ENCODE measurements at regions not wholly inside any gene's neighbourhood (a gene's known extent, or its start where the extent isn't known, plus 50 kb on each side); places are given as distances from the start of the nearest gene placed in this dataset.

- TF ChIP-seq ZZZ3 (IDR thresholded peaks at IDR 0.05) (no peak), RBM22 (IDR thresholded peaks at IDR 0.05; ENCODE audit: low read depth, low read length, poor library complexity, severe bottlenecking) (no peak), CREB1 (IDR thresholded peaks at IDR 0.05) (no peak), CREB1 (CRISPR knock-in tag; IDR thresholded peaks at IDR 0.05) (no peak), FOXA3 (CRISPR knock-in tag; conservative IDR thresholded peaks at IDR 0.05 in 1 of 2, IDR thresholded peaks at IDR 0.05 in 1 of 2) (no peak), DIDO1 (tag; IDR thresholded peaks at IDR 0.05; ENCODE audit: low read depth) (no peak), ZNF780A (CRISPR knock-in tag; IDR thresholded peaks at IDR 0.05) (no peak), FOXA1 (IDR thresholded peaks at IDR 0.05; ENCODE audit: borderline replicate concordance) (no peak), SFPQ (IDR thresholded peaks at IDR 0.05; ENCODE audit: low read depth, low read length) (no peak), ZNF445 (CRISPR knock-in tag; IDR thresholded peaks at IDR 0.05; ENCODE audit: low read depth) (no peak)
These were observed 220.5 kb upstream of the HSF2 start (continued) for GRCh38 chr6:122178988-122179387.

GRCh38 chr6:122180132-122180531 lies 219.3 kb upstream of the HSF2 start:
- H3K4me2 ChIP-seq (ENCODE audit: insufficient read depth, low read length): no peak overlapping the region
- FAIRE-seq (no peak), ATAC-seq (no peak), DNase-seq (ENCODE audit: extremely low read depth in 1 of 4, low spot score in 3 of 4) (no peak)
- H3K4me3 ChIP-seq: no peak overlapping the region
- no peaks in the 10 kb centered on the region for H4K20me1 ChIP-seq (replicated peaks; ENCODE audit: control insufficient read depth, insufficient read depth, low read length)
- H3K27ac ChIP-seq (ENCODE audit: extremely low read depth, low read depth, low read length): no peak overlapping the region
- H3K9me3 ChIP-seq (replicated peaks; ENCODE audit: control insufficient read depth, insufficient read depth, low read depth, low read length): no peaks in the 10 kb centered on the region
- H2AFZ ChIP-seq (ENCODE audit: low read depth, low read length): no peak overlapping the region
- H3K79me2 ChIP-seq (ENCODE audit: control insufficient read depth, insufficient read depth, low read length): no peaks in the 10 kb centered on the region
- H3K9ac ChIP-seq (ENCODE audit: insufficient read depth in 1 of 2, low read depth in 2 of 2, low read length in 2 of 2): no peak overlapping the region
- intact Hi-C loops (cut with micrococcal nuclease) (no loop called here), in situ Hi-C loops (cut with MboI) (no loop called here)
- no peaks in the 10 kb centered on the region for H3K9me1 ChIP-seq (ENCODE audit: control insufficient read depth, insufficient read depth, low read length)
- H3K4me1 ChIP-seq (replicated peaks in 1 of 2; ENCODE audit: control insufficient read depth in 2 of 2, insufficient read depth in 2 of 2, low read length in 2 of 2): no peaks in the 10 kb centered on the region
- POLR2A ChIA-PET: no interaction called here
- 0% methylated on average over 1 of the region's 1 CpG for WGBS (ENCODE audit: insufficient coverage, low coverage, missing lambda C conversion rate)
- TF ChIP-seq EP300 (IDR thresholded peaks at IDR 0.05; ENCODE audit: low read length) (no peak), CBX3 (IDR thresholded peaks at IDR 0.05; ENCODE audit: borderline replicate concordance in 1 of 2, low read length in 2 of 2) (no peak), ZNF512 (tag; IDR thresholded peaks at IDR 0.05) (no peak), FOXJ2 (tag; IDR thresholded peaks at IDR 0.05) (no peak), HOMEZ (CRISPR knock-in tag; IDR thresholded peaks at IDR 0.05) (no peak), POLR3A (IDR thresholded peaks at IDR 0.05; ENCODE audit: borderline replicate concordance, extremely low read depth, insufficient read depth, insufficient read length) (no peak), RBM34 (IDR thresholded peaks at IDR 0.05; ENCODE audit: borderline replicate concordance, insufficient read depth, low read length) (no peak), ADNP (tag; IDR thresholded peaks at IDR 0.05) (no peak), ARID1B (IDR thresholded peaks at IDR 0.05) (no peak)
- CTCF ChIA-PET (ENCODE audit: low intra/inter-chr PET ratio): no interaction called here
- BruUV-seq (replicated peaks): no TSS peak
- H3K36me3 ChIP-seq (ENCODE audit: control insufficient read depth, insufficient read depth, low read length): no peaks in the 10 kb centered on the region
- H3K27me3 ChIP-seq (ENCODE audit: control insufficient read depth in 2 of 2, insufficient read depth in 2 of 2, low read length in 2 of 2): no peaks in the 10 kb centered on the region

Data from K562 (cell line).